AG04450 (cell line): ENCODE measurements at regions not wholly inside any gene's neighbourhood (a gene's known extent, or its start where the extent isn't known, plus 50 kb on each side); places are given as distances from the start of the nearest gene placed in this dataset.
"Not testable (repeated sequence)": the region's sequence is repeated elsewhere in the genome, so short reads cannot be mapped to it uniquely, and the experiment has no call there.

ENCODE experiments used
- CTCF ChIA-PET: fragments of 300-600, 350-600 bp; formaldehyde crosslinking; extraction: SDS; loops from one replicate; lab custom pipeline; 2022; ENCODE audit warnings: antibody characterized with exemption, inconsistent platforms; lab: Charles Lee
- POLR2A ChIA-PET: fragments of 350-600 bp; formaldehyde crosslinking; extraction: SDS; loops from one replicate; lab custom pipeline; 2021; ENCODE audit warnings: antibody characterized with exemption, inconsistent platforms; lab: Yijun Ruan, JAX
- DNase-seq: peaks from one replicate; pipeline ENCODE4 v3.0.0-alpha.2; 2011; ENCODE audit warnings: low read depth, low spot score
- H3K27ac ChIP-seq: one replicate; pipeline ENCODE4 v1.5.1; 2012; ENCODE audit warnings: low read depth, low read length, control low read depth
- H3K27me3 ChIP-seq: one replicate; pipeline ENCODE4 v1.6.0; 2012; ENCODE audit warnings: low read length; ENCODE audit not compliant: control insufficient read depth, insufficient read depth
- H3K4me3 ChIP-seq: 2 replicates; pipeline ENCODE4 v1.5.1; 2011; ENCODE audit warnings: mild to moderate bottlenecking, low read depth, low read length, control low read depth
- H3K9me3 ChIP-seq: 2 replicates; pipeline ENCODE4 v1.5.1; 2012; ENCODE audit warnings: low read length; ENCODE audit not compliant: control insufficient read depth, insufficient read depth
- TF ChIP-seq, protein P1 (sequence below): IDR thresholded peaks from 2 replicates; pipeline ENCODE4 v1.5.1; 2011; ENCODE audit warnings: low read depth, low read length, control low read depth, inconsistent platforms

DNA sequence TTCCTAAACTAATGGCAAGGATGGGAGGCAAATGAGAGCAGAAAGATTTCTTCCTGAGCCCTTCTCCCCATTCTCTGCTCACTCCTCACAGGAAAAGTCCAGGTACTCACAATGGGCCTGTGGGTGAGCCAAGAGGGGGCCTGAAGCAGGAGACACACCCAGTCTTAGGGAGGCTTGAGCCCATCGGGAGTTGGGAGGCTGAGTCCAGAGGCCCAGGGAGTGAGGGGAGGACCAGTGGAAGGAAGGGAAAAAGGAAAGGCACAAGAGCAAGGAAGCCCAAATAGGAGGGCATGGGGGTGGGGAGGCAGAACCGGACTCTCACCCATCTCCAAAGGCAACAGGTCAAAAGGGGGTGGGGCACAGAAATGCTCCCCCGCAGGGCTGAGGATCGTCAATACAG is 68.1 kb upstream of the CNEP1R1 start:
- TF ChIP-seq, protein P1, sequence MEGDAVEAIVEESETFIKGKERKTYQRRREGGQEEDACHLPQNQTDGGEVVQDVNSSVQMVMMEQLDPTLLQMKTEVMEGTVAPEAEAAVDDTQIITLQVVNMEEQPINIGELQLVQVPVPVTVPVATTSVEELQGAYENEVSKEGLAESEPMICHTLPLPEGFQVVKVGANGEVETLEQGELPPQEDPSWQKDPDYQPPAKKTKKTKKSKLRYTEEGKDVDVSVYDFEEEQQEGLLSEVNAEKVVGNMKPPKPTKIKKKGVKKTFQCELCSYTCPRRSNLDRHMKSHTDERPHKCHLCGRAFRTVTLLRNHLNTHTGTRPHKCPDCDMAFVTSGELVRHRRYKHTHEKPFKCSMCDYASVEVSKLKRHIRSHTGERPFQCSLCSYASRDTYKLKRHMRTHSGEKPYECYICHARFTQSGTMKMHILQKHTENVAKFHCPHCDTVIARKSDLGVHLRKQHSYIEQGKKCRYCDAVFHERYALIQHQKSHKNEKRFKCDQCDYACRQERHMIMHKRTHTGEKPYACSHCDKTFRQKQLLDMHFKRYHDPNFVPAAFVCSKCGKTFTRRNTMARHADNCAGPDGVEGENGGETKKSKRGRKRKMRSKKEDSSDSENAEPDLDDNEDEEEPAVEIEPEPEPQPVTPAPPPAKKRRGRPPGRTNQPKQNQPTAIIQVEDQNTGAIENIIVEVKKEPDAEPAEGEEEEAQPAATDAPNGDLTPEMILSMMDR = no peak
- CTCF ChIA-PET = interaction anchor here (0.7 to 1.4 kb wide), 4 partner anchors 8 to 427 kb away, joined by 5 to 9 read pairs (median 6); partner anchors contain the start of gene CNEP1R1
- H3K27ac ChIP-seq = no peak overlapping the region
- no peaks in the 10 kb centered on the region for H3K27me3 ChIP-seq
- no peak overlapping the region for H3K4me3 ChIP-seq
- POLR2A ChIA-PET = no interaction called here
- H3K9me3 ChIP-seq = no peaks in the 10 kb centered on the region
- no peak for DNase-seq

DNA sequence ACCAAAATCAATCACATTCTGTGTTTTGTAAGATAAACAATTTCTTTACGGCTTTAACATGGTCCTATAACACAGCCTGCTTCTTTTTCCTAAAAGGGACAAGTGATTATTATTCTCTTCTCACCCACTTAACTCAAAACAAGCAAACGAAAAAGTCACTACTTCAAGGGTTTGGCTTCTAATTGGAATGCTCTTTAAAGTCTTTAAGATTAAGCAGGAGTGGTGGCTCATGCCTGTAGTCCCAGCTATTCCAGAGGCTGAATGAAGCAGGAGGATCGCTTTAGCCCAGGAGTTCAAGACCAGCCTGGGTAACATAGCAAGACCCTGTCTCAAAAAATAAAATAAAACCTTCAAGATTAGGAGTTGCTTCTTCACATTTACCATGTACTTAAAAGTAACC is 66.6 kb upstream of the CNEP1R1 start:
- Histone ChIP-seq H3K27ac (no peak overlapping the region), H3K27me3 (no peaks in the 10 kb centered on the region), H3K9me3 (no peaks in the 10 kb centered on the region), H3K4me3 (no peak overlapping the region)
- DNase-seq = no peak
- ChIA-PET CTCF (interaction anchor here (0.6 to 1.4 kb wide), 5 partner anchors 9 to 394 kb away, joined by 3 to 7 read pairs (median 4); partner anchors contain the start of gene CNEP1R1), POLR2A (no interaction called here)
- TF ChIP-seq, protein P1 = no peak

DNA sequence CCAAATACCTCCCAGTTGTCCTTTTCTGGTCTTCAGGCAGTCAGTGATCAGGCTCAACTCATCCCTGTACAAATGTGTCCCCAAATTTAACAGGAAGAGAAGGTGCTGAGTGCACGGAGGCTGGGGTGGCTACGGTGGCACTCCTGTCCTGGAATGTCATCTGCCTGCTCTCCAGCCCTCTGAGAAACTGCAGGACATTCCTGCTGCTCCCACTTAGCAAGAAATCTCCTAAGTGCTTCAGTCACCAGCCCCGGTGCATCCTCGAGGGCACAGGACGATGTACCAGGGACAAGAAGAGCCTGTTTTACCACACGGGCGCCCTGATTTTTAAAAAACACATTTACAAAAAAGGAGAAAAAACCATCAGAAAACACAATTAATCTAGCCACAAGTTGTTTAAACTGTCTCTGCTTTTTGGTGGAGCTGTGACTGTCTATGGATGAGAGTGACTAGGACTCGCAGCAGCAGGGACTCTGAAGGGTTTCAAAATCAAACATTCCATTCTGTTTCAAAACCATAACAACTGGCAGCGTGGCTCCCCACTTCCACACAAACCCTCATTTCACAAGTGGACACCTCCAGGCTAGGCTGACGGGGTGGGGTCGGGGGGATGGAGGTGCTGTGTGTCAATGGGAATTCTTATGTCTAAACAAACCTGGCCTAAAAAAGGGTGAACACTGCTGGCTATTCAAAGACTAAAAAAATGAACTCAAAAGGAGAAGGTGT is 65.3 kb upstream of the CNEP1R1 start:
- CTCF ChIA-PET = no interaction called here
- no peaks in the 10 kb centered on the region for H3K9me3 ChIP-seq
- POLR2A ChIA-PET = no interaction called here
- DNase-seq = no peak
- TF ChIP-seq, protein P1 = no peak
- H3K27ac ChIP-seq = no peak overlapping the region
- H3K27me3 ChIP-seq = no peaks in the 10 kb centered on the region
- no peak overlapping the region for H3K4me3 ChIP-seq

DNA sequence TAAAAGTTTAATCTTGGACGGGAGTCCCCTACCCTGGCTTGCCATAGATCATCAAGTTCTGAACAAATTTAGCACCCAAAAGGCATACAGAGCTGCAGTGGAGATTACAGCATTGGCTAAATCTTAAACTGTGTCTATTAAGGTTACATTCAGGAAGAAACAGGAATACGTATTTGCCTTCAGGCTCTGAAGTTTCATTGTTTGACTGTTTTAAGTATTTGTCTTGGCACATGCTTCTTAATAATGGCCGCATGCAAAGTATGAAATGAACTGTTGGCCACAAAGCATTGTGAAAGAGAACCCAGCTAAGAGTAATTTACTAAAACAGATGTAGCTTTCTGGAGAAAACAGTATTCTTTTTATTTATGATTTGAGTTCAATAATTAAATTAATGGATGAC is 63.9 kb upstream of the CNEP1R1 start:
- no peak for DNase-seq
- TF ChIP-seq, protein P1 = no peak
- Histone ChIP-seq H3K4me3 (no peak overlapping the region), H3K9me3 (no peaks in the 10 kb centered on the region), H3K27ac (no peak overlapping the region), H3K27me3 (no peaks in the 10 kb centered on the region)
- ChIA-PET CTCF (no interaction called here), POLR2A (interaction anchor here (0.6 kb wide), 1 partner anchor 170 kb away, joined by 4 read pairs; no protein-coding TSS in a partner anchor)

DNA sequence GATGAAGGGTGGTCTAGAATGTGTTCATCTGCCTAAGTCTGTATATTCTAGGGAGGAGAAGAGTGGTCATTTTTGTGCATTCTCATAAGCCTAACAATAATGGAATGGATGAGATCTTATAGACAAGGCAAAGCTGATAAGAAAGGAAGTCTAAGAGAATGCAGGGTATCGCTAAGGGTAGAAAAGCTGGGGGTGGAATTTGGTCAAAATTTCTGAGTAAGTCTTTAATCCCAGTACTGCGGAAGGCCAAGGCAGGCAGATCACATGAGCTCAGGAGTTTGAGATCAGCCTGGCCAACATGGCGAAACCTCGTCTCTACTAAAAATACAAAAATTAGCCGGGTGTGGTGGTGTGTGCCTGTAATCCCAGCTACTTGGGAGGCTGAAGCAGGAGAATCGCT is 62.5 kb upstream of the CNEP1R1 start:
- H3K4me3 ChIP-seq, CTCF ChIA-PET, H3K27me3 ChIP-seq, H3K9me3 ChIP-seq, DNase-seq, H3K27ac ChIP-seq, POLR2A ChIA-PET: not testable (repeated sequence)
